ENCODE measurements at regions not wholly inside any gene's neighbourhood (a gene's known extent, or its start where the extent isn't known, plus 50 kb on each side); places are given as distances from the start of the nearest gene placed in this dataset.

DNA sequence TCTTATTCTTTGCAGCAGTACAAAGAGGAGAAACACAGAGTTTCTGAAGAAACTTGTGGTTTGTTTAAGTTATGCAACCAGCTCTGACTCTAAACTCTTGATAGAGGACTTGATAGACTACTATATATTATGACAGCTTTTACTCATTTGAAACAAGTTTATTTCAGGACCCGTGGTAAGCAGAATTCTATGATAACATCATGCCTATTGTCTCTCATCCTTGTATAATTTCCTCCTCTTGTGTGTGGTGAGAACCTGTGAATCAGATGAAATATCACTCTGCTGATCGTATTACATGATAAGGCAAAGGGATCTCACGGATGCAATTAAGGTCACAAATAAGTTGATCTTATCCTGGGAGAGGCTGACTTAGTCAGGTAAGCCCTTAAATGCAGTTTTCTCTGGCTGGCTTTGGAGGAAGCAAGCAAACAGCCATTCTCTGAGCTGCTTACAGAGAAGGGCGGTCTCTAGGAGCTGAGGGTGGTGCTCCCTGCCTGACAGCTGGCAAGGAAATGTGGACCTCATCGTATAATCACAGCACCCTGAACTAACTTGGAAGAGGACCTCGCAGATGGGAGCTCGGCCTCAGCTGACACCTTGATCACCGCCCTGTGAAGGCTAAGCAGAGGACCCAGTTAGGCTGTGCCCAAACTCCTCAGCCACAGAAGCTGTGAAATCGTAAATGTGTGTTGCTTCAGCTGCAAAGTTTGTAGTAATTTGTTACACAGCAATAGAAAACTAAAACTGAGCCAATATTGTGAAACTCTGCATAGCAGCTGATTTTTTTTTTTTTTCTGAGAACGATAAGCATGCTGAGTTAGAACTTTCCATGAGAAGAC is 151.1 kb upstream of the DPT start:
- TF ChIP-seq, protein P1, sequence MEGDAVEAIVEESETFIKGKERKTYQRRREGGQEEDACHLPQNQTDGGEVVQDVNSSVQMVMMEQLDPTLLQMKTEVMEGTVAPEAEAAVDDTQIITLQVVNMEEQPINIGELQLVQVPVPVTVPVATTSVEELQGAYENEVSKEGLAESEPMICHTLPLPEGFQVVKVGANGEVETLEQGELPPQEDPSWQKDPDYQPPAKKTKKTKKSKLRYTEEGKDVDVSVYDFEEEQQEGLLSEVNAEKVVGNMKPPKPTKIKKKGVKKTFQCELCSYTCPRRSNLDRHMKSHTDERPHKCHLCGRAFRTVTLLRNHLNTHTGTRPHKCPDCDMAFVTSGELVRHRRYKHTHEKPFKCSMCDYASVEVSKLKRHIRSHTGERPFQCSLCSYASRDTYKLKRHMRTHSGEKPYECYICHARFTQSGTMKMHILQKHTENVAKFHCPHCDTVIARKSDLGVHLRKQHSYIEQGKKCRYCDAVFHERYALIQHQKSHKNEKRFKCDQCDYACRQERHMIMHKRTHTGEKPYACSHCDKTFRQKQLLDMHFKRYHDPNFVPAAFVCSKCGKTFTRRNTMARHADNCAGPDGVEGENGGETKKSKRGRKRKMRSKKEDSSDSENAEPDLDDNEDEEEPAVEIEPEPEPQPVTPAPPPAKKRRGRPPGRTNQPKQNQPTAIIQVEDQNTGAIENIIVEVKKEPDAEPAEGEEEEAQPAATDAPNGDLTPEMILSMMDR (conservative IDR thresholded peaks at IDR 0.05; ENCODE audit: low read depth, low read length): no peak
- no peak for DNase-seq (ENCODE audit: low read depth)
- no peak overlapping the region for H3K4me3 ChIP-seq (ENCODE audit: low read length)

DNA sequence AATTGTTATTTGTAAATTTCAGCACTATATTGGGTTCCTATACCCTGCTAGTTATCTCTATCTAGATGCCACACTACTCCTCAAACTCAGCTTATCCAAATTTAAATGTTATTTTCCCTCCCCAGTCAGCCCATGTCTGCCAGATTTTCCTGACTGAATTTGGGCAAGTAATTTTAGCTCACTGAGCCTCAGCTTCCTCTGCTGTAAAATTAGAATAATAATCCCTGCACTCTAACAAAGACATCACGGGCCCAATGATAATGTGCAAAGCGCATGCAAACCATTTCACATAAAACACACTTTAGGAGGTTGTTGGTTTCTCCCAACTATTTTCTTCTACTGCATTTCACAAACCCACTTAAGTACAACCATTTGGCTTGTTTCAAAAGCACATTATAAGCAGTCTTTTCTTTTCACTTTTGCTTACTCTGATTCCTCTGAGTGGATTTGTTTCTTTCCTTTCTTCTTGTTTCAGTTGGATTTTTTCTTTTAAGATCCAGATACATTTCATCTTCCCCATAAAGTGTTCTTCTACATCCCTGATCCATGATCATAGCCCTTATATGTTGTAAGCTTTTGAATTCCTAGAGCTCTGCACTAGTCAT is 152.8 kb upstream of the DPT start:
- TF ChIP-seq, protein P1 (conservative IDR thresholded peaks at IDR 0.05; ENCODE audit: low read depth, low read length): no peak
- no peak for DNase-seq (ENCODE audit: low read depth)
- H3K4me3 ChIP-seq (ENCODE audit: low read length): no peak overlapping the region

DNA sequence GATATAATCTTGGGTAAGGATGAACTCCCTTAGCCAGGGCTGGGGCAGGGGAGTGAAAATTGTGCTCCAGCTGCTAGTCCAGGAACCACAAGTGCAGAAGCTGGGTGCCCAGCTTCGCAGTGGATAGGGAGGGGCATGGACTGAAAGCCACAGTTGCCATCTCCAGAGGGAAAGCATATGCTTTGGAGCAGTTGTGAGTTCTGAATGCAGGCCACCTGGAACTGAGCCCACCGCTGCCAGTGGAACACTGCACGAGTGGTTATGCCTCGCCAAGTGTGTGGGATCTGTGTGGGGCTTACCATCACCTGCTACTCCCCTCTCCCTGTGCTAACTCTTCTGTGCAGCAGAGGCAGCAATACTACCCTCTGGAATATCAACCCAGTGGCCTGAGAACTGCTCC is 158.4 kb upstream of the DPT start:
- TF ChIP-seq, protein P1 (conservative IDR thresholded peaks at IDR 0.05; ENCODE audit: low read depth, low read length): no peak

DNA sequence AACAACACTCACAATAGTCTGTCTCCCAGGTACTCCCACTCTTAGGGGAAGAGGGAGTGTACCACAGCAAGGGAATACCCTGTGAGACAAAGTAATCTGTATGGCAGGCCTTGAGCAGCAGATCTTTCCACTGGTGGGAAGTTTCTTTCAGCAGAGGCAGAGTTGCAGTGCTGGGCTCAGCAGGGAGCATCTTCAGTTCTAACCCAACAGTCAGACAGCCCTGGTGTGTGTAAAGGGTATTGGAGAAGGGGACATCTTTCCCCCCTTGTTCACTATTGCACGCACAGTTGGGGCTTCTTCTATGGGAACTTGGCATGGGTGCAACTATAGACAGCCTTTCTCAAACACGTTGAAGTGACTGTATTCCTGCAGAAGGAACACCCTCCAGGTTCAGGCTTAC is 159.4 kb upstream of the DPT start:
- no peak for DNase-seq (ENCODE audit: low read depth)
- H3K4me3 ChIP-seq (ENCODE audit: low read length): no peak overlapping the region
- TF ChIP-seq, protein P1 (conservative IDR thresholded peaks at IDR 0.05; ENCODE audit: low read depth, low read length): no peak

More for the DNA sequence above, 158.4 kb upstream of the DPT start:
- no peak overlapping the region for H3K4me3 ChIP-seq (ENCODE audit: low read length)
- DNase-seq (ENCODE audit: low read depth): no peak

DNA sequence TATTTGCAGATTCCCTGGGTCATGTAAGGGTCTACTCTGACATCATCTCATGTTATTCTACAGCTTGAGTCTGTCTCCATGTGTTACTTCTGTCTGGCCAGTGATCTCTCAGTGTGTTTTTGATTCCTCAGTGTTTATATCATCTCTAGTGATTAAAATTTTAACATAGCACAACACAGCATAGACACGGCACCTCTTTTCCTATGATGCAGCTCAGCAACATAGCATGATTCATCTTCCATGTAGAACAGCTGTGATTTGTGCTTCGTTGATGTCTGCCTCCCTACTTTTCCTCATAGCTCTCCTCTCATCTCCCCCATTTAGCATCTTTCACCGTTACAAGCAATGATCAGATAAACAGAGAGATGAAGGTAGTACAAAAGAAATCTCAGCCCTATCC is 163.9 kb upstream of the DPT start:
- no peak overlapping the region for H3K4me3 ChIP-seq (ENCODE audit: low read length)
- DNase-seq (ENCODE audit: low read depth): no peak
- TF ChIP-seq, protein P1 (conservative IDR thresholded peaks at IDR 0.05; ENCODE audit: low read depth, low read length): no peak

DNA sequence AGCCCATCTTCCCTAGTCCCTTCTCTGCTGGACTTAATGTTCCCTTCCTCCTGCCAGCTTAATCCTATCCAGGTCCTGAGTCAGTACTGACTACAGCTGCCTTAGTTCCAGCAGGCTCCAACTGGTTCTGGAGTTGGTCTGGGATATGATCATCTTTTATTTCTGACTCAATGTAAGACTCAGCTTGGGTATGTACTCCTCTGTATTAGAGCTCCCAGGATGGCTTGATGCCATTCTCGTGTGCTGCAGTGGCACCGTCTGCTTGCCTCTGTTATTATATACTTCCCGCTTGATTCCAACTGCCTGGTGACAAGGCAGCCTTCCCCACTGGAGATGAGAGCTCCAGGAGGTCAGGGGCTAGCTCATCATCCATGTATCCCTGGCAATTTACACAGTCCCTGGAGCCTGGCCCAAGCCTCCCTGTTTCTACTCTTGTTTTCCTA is 164.4 kb upstream of the DPT start:
- no peak overlapping the region for H3K4me3 ChIP-seq (ENCODE audit: low read length)
- DNase-seq (ENCODE audit: low read depth): no peak
- TF ChIP-seq, protein P1 (conservative IDR thresholded peaks at IDR 0.05; ENCODE audit: low read depth, low read length): no peak
